Activated effector memory CD4-positive, alpha-beta T cell treated with anti-CD3 and anti-CD28 coated beads, Interleukin-2, amount 50 U/mL, for 16 hours (primary cell): ENCODE measurements at regions not wholly inside any gene's neighbourhood (a gene's known extent, or its start where the extent isn't known, plus 50 kb on each side); places are given as distances from the start of the nearest gene placed in this dataset.

ENCODE experiments used
- DNase-seq: peaks from one replicate; pipeline ENCODE4 v3.0.0-alpha.2; 2020

DNA sequence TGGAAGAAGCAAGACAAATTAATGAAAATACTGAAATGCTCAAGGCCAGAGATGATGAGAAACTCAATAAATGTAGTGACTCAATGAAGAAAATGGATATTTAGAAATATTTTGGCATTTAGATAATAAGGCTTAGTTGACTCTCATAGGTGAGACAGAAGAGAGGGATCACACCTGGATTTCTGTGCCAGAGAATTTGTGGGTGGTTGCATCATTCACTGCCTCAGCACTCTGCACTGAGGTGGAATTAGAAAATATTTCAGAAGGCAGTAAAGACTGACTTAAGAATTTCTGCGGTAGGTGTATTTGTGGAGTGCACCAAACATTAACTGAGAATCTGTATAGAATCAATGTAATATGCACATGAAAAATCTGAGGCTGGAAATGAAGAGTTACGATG lies 848.3 kb upstream of the PCDH9 start:
- no peak for DNase-seq

DNA sequence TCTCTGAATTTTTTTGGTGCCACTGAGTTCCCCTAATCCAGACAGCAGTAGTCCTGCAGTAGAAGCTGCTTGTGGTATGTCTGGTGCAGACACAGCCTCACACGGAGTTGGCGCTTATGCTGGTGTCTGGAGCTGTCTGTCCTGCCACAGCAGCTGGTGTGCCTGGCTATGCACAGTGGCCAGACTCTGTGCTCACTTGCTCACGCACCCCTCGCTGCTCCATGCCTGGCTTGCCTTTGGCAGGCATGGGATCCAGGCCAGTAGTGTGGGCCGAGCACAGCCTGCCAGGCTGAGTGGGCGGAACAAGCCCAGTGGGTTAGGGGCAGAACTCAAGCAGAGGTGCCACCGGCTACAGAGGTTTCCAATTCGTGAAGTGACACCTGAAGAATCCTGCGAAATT lies 845.9 kb upstream of the PCDH9 start:
- no peak for DNase-seq

DNA sequence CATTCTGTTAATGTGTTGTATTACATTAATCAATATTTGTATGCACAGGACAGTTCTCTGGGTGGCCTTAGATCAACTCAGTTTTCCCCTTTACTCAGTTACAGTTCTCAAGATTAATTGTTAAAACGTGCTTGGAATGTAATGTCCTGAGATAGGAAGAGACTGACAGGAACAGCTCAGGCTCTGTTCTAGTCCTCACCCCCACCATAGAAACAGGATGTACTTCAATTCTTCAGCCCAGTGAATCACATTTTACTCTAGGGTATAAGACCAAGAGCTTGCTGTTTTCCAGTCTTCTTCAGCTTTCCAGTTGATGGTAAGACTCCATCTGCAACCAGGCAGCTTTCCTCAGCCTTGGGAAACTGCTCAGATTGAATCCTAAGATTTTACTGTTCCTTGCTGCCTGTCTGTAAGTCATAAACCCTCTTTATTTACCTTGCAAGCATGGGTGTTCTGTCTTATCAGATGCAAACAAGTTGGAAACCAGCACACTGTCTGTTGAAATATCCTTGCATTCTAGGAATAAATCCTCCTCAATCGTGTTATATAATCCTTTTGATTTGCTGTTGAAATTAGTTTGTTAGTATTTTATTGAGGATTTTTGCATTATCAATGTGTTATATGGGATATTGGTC lies 836.9 kb upstream of the PCDH9 start:
- DNase-seq: no peak

DNA sequence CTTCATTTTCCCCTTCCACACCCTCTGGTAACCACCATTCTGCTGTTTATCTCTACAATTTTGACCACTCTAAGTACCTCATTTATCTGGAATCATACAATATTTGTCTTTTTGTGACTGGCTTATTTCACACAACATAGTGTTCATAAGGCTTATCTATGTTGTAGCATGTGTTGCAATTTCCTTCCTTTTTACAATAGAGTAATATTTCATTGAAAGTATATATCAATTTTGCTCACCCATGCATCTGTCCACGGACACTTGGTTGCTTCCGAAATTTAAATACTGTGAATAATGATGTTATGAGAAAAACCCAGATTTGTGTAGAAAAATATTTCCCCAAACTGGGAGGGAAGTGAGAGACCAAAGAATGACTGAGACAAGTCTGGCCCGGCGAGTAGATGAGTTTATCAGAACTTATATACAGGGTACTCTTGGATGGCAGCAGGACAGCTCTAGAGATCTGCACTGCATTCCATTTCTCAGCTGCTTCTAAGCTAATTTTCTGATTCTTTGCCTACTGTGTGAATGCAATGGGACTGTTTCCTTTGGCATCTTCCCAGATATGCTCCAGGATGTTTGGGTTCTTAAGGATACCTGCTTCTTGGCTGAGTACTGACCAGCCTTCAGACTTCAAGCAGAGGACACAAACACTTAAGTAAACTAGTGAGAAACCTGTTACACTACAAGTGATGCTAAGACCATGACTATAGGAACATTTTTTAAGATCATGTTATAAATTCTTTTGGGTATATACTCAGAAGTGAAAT lies 834.0 kb upstream of the PCDH9 start:
- no peak for DNase-seq

GRCh38 chr13:68063181-68063580 lies 833.0 kb upstream of the PCDH9 start:
- no peak for DNase-seq

DNA sequence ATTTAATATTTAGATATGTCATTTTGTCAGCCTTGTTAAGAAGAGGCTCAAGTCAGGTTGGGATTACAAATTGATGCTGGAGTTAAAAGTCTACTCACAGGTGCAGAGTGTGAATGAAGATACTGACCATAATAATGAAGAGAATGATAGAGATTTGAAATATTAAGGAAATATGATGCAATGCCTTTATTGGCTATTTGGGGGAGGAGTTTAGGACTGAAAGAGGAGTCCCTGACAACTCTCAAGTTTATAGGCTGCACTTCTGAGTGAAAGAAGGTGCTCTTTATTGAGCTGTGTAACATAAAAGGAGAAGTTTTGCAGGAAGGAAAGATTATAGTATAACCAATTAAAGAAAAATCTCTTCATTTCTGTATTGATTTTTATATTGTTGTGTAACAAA lies 827.7 kb upstream of the PCDH9 start:
- DNase-seq: no peak

- DNase-seq: no peak
Measured at GRCh38 chr13:68056816-68057710, 826.9 kb upstream of the PCDH9 start.

DNA sequence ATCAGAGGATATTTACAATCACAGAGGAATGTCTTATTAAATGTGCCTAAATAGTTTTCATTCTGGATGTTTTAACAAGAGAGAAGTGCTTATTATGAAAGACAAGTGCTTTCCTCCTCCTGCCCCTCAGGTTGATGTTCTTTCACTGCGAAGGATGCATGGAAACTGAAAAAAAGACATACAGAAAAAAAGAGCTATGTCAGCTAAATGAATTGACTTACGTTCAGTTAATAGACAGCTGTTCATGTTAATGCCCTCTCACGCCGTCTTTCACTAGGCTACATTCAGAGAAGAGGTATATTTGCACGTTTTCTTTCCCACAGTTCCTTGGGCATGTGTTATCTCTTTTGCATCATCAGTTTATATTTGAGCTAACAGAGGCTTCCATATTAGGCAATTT lies 821.8 kb upstream of the PCDH9 start:
- DNase-seq: no peak

- no peak for DNase-seq
Measured at GRCh38 chr13:68050761-68051160, 820.6 kb upstream of the PCDH9 start.

GRCh38 chr13:68048802-68049359 lies 818.7 kb upstream of the PCDH9 start:
- no peak for DNase-seq

DNA sequence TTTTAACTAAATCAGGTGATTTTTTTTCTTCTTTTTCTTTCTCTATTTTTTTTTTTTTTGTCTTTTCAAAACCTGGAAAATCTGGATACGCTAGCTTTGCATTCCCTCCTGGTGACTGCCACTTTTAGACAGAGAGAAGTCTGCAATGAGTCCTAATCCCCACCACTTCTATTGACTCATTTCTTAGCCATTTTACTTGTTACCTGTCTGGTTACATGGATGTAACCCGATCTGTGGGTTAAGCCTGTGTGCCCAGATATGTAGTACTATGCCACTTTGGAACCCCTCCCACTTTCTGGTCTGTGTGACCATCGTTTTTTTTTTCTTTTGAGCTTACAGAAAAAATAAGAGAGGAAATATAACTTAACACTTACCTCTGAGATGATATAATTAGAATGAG lies 817.8 kb upstream of the PCDH9 start:
- DNase-seq: no peak

DNA sequence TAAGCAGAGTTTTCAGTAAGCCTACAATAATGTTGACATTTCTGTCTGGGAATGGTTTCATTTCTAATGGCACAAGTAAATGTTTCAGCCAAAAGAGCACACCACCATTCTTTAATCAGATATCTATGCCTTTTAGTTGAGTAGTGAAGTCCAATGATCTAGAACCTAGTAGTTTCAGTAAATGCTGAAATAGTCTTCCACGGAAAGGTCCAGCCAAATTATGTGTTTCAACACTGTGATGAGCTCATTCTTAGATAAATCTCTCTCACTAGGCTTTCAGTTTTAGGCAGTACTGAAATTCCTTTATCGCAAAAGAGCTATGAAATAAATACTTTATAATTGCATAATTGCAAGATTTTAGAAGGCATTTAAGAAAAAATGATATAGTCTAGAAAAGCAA lies 816.8 kb upstream of the PCDH9 start:
- DNase-seq: no peak

- DNase-seq: no peak
Measured at GRCh38 chr13:68030152-68030809, 800.1 kb upstream of the PCDH9 start.

GRCh38 chr13:68028701-68029100 lies 798.6 kb upstream of the PCDH9 start:
- DNase-seq: no peak

GRCh38 chr13:68027306-68027705 lies 797.2 kb upstream of the PCDH9 start:
- no peak for DNase-seq

GRCh38 chr13:68026077-68026476 lies 795.9 kb upstream of the PCDH9 start:
- DNase-seq: no peak

GRCh38 chr13:68025604-68026003 lies 795.5 kb upstream of the PCDH9 start:
- no peak for DNase-seq

- no peak for DNase-seq
Measured at GRCh38 chr13:68023838-68024581, 793.9 kb upstream of the PCDH9 start.

DNA sequence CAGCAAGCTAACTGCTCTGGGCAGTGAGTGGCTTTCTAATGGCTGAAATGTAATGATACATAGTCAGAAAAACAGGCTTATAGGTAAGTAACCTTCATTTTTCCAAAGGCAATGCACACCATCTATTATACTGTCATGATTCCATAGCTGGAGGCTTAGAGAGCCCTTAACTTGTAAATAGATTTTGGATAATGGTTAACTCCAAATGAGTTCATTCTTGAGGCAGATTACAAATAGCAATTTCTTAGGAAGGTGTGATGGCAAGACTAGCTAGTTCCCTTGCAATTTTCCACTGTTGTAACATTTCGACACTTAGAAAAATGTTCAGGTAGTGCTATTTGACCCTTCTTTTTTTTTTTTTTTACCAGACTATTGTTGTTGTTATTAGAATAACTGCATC lies 789.8 kb upstream of the PCDH9 start:
- DNase-seq: no peak

- DNase-seq: no peak
Measured at GRCh38 chr13:68009546-68009945, 779.4 kb upstream of the PCDH9 start.

- no peak for DNase-seq
Measured at GRCh38 chr13:68007576-68007975, 777.4 kb upstream of the PCDH9 start.

GRCh38 chr13:67996101-67996500 lies 766.0 kb upstream of the PCDH9 start:
- DNase-seq: no peak
